IPS-NIHi7 (cell line): ENCODE measurements at regions not wholly inside any gene's neighbourhood (a gene's known extent, or its start where the extent isn't known, plus 50 kb on each side); places are given as distances from the start of the nearest gene placed in this dataset.
A peak's percentile ranks its signal among the peaks of the same experiment; 100 is the strongest.
"Not testable (repeated sequence)": the region's sequence is repeated elsewhere in the genome, so short reads cannot be mapped to it uniquely, and the experiment has no call there.

Experiments
- DNase-seq: peaks from one replicate; pipeline ENCODE4 v3.0.0; 2012; ENCODE audit warnings: mixed read lengths; ENCODE audit errors: extremely low spot score

- no peak for DNase-seq
Measured at GRCh38 chr7:9698375-9698774, 1265.0 kb downstream of the NXPH1 start.

- no peak for DNase-seq
Measured at GRCh38 chr7:9709216-9709615, 1264.5 kb upstream of the PHF14 start.

- DNase-seq, result no peak
Measured at GRCh38 chr7:9711259-9711918, 1262.3 kb upstream of the PHF14 start.

- DNase-seq, result no peak
Measured at GRCh38 chr7:9718071-9718661, 1255.5 kb upstream of the PHF14 start.

GRCh38 chr7:9719303-9719702, 1254.4 kb upstream of the PHF14 start:
- no peak for DNase-seq

GRCh38 chr7:9719721-9720120, 1254.0 kb upstream of the PHF14 start:
- no peak for DNase-seq

- not testable (repeated sequence) for DNase-seq
Measured at GRCh38 chr7:9725940-9726663, 1247.6 kb upstream of the PHF14 start.

GRCh38 chr7:9726811-9727210, 1246.9 kb upstream of the PHF14 start:
- DNase-seq, result not testable (repeated sequence)

GRCh38 chr7:9727467-9727869, 1246.2 kb upstream of the PHF14 start:
- DNase-seq, result not testable (repeated sequence)

GRCh38 chr7:9728014-9728657, 1245.5 kb upstream of the PHF14 start:
- not testable (repeated sequence) for DNase-seq

- DNase-seq, result no peak
Measured at GRCh38 chr7:9752033-9752432, 1221.6 kb upstream of the PHF14 start.

- DNase-seq, result no peak
Measured at GRCh38 chr7:9761224-9761623, 1212.4 kb upstream of the PHF14 start.

- peak; percentile 31 for DNase-seq
Measured at GRCh38 chr7:9776900-9777299, 1196.8 kb upstream of the PHF14 start.

- DNase-seq, result no peak
Measured at GRCh38 chr7:9778367-9778766, 1195.3 kb upstream of the PHF14 start.

GRCh38 chr7:9781710-9782109, 1192.0 kb upstream of the PHF14 start:
- DNase-seq, result no peak

GRCh38 chr7:9782275-9782674, 1191.4 kb upstream of the PHF14 start:
- DNase-seq, result no peak

- DNase-seq, result no peak
Measured at GRCh38 chr7:9785211-9785610, 1188.5 kb upstream of the PHF14 start.

GRCh38 chr7:9796241-9796640, 1177.4 kb upstream of the PHF14 start:
- no peak for DNase-seq

GRCh38 chr7:9822458-9823290, 1151.0 kb upstream of the PHF14 start:
- DNase-seq, result no peak

GRCh38 chr7:9835199-9835598, 1138.5 kb upstream of the PHF14 start:
- DNase-seq, result no peak

GRCh38 chr7:9836671-9837070, 1137.0 kb upstream of the PHF14 start:
- DNase-seq, result no peak

GRCh38 chr7:9842301-9842700, 1131.4 kb upstream of the PHF14 start:
- no peak for DNase-seq
